ENCODE measurements at regions not wholly inside any gene's neighbourhood (a gene's known extent, or its start where the extent isn't known, plus 50 kb on each side); places are given as distances from the start of the nearest gene placed in this dataset.
"Not testable (repeated sequence)": the region's sequence is repeated elsewhere in the genome, so short reads cannot be mapped to it uniquely, and the experiment has no call there.

- DNase-seq, result no peak
These were observed 103.4 kb downstream of the ETS2 start for GRCh38 chr21:38909109-38909508.

DNA sequence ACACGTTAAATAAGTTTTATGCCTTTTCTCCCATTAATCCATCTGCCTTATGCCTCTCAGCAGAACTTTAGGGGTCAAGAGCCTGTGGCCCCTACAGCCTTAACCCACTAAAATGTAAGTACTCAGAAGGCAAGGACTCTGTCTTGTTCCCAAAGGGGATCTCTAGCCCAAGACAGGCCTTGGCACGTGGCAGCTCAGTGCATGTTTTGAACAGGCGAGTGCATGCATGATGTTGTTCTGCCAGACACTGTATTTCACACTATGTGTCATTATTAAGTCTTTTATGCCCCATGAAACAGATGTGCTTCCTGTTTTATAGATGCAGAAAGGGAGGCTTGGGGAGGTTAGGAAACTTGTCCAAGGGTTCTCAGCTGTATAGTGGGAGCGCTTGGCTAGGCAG, 102.8 kb downstream of the ETS2 start:
- no peak for DNase-seq

- no peak for DNase-seq
These were observed 100.0 kb downstream of the ETS2 start for GRCh38 chr21:38905752-38906151.

DNA sequence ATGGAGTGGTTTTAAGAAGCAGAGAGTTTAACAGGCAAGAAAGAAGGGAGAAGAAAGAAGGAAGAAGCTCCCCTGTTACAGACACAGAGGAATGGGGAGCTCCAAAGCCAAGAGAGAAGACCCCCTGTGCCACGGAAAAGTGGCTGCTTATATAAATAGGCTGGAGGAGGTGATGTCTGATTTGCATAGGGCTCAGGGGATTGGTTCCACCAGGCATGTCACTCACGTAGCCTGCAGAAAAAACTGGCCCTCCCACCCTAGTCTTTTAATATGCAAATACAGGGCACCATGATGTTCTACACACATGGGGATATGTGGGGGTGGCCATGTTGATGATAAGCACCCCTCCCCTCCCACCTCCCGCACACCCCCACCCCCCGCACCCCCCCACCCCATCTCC, 99.6 kb downstream of the ETS2 start:
- no peak for DNase-seq

GRCh38 chr21:38903690-38904139, 98.0 kb downstream of the ETS2 start:
- DNase-seq, result no peak

DNA sequence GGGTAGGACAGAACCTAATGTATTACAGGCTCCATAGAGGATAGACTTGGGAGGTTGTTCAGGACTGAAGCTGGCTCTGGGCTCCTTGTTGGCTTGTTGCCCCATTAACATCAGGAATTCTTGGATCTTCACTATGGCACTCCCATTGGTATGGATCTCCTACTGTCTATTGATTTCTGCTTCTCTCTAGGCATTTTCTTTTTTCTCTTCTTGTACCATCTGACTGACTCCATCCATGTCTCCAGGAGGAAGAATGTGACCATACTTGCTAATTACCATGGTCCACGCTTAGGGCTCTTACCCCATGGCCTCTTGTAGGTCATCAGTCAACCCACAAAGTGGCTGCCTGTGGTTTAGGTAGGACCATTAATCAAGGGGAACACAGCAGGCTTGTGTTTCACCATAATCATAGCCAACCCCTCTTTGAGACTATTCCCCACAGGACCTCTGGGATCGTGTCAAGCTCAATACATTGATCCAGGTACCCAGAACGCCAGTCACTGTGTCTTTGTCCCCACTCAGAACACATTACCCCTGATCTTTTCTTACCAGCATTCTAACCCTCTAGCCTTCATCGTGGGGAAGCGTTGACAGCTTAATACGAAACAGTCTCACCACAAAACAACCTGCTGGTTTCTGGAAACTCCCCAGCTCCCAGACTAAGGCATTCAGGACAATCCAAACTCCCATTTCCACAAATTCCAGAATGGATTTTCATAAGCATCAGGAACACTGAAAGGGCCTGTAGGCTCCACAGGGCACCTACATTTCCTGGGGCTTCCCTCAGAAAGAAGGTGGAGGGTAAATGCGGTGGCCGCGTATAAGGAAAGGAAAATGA, 97.1 kb downstream of the ETS2 start:
- DNase-seq, result no peak

DNA sequence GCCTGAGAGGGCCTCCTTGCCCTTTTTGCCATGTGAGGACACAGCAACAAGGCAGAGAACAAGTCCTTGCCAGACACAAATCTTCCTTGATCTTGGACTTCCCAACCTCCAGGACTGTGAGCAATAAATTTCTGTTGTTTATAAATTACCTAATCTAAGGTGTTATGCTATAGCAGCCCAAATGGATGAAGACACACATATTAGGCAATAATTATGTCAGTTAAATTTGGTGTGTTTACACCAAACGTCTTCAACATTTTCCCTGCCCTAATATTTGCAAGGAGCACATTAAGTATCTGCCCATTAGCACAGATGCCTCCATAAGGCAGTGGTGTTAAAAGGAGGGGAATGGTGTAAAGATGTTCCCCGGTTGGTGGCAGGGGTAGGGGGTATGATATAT, 94.8 kb downstream of the ETS2 start:
- no peak for DNase-seq

DNA sequence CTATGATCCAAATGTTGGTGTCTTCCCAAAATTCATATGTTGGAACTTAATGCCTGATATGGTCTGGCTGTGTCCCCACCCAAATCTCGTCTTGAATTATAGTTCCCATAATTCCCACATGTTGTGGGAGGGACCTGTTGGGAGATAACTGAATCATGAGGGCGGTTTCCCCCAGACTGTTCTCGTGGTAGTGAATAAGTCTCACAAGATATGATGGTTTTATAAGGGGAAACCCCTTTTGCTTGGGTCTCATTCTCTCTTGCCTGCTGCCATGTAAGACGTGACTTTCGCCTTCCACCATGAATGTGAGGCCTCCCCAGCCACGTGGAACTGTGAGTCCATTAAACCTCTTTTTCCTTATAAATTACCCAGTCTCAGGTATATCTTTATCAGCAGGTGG, 94.3 kb downstream of the ETS2 start:
- not testable (repeated sequence) for DNase-seq

DNA sequence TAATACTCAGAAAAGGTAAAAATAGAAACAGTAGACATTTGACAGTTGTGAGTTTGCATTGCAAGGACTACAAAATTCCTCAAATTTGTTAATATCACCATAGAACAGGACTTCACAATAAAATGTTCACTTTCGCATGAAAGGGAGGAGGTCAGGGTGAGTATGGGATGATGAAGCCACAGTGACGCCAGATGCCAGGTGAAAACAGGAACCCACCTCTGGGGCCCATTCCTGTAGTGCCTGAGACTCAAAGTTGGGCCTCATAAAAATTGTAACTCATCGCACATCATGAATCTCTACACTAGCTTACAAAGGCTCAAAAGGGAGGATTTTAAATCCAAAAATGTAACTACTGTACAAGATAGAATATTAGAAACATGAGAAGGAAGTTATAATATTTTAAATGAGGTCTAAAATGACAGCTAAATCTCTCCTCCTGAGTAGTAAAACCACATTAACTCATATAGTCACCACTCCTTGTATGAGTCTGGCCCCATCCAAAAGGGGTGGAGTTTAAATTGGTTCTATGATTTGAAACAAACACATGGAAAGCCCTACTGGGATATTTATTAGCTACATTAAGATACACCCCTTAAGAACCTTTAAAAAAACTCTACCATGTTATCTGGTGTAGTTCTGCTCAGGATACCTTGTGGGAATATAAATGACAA, 93.7 kb downstream of the ETS2 start:
- DNase-seq, result no peak

DNA sequence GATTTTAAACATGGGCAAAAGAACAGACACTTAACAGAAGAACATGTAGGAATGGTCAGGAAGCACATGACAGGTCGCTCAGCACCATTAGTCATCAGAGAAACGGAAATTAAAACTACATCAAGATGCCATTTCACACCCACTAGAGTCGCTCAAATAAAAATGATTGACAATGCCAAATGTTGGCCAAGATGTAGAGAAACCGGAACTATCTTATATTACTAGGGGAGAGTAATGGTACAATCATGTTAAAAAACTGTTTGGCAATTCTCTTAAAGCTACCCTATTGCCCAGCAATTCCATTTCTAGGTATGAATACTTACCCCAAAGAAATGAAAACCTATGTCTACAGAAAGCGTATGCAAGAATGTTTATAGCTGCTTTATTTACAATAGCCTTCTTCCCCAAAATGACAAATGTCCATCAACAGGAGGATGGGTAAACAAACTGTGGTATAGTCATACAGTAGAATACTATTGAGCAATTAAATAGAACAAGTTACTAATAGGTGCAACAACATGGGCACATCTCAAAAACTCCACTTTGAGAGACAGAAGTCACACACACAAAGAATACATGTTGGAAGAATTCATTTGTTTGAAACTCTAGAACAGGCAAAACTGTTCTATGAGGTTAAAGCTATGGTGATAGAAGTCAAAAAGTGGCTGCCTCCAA, 92.8 kb downstream of the ETS2 start:
- no peak for DNase-seq

DNA sequence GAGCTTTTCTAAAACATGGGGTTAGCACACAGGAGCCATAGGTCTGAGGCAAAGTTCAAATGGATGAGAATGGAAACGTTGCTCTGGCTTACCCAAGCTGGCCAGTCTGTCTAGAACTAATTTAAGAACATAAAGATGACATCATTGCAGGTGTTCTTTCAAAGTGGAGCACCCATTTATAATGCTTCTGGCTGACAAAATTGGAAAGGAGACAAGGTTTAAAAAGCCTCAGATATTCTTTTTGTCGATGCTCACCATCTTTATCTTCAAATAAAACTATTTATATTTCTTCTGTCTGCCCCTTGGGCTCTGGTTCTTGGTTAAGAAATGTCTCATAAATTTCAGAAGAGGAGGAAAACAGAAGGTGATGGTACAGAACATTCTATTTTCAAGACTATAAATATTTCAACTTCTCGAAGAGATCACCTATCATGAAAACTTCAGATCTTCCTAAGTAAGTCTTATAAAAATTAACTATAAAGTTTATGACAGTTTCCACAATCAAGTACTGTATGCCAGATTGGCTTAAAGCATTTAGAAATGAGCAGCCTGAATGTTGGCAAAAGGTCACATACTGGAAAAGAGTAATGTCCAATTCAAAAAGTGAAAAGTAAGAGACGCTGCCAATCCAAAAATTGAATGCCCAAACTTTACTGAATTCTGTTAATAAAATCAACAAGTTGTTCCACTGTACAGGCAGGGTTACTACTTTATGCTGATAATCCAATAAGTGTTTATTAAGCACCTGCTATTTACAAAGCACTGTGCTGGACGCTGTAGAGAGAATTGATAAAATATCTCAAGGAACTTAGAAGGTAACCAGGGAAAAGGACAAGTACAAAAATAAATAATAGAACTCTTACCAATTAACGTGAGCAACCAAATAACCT, 92.0 kb downstream of the ETS2 start:
- DNase-seq, result no peak

DNA sequence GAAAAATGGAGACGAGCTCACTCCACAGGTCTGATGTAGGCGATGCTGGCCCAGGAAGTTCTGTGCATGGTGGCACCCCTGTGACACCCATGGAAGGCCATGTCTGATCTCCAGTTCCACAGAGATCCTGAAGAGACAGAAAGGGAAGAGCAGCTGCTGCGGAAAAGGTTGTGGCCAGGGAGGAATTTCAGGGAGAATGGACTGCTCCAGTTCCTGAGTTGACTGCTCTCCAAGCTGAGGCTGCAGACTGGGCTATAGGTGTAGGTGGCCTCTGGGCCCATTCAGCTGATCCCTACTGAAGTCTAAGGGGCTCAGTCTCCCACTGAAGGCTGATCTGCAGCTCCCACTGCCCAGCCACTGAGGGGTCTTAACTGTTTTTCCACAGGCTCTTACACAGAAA, 89.2 kb downstream of the ETS2 start:
- DNase-seq, result no peak

DNA sequence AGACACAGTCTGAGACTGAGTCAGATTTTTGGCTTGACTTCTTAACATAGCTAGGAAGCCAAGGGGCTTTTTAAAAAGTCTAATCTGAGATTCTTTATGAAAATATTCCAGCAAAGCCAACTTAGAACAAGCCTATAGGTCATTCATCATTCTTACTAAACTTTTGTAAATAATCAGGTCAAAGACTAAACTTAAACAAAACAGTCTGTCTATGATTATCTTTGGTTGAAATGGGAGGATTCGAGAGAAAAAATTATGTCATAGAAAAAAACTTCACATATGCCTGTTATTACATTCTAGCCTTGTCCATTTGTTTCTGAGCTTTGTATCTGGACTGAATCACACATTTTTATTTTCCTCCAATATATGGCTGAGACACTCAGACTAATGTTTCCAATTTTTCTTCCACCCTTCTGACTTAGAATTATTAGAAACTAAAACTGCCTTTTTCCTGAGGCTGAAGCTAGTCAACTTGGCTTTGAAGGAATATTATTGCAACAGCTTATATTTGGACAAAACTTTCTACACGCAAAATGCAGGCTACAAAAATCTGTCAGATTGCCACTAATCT, 83.3 kb downstream of the ETS2 start:
- DNase-seq, result peak; percentile 66

- no peak for DNase-seq
These were observed 82.0 kb downstream of the ETS2 start for GRCh38 chr21:38887749-38888148.

DNA sequence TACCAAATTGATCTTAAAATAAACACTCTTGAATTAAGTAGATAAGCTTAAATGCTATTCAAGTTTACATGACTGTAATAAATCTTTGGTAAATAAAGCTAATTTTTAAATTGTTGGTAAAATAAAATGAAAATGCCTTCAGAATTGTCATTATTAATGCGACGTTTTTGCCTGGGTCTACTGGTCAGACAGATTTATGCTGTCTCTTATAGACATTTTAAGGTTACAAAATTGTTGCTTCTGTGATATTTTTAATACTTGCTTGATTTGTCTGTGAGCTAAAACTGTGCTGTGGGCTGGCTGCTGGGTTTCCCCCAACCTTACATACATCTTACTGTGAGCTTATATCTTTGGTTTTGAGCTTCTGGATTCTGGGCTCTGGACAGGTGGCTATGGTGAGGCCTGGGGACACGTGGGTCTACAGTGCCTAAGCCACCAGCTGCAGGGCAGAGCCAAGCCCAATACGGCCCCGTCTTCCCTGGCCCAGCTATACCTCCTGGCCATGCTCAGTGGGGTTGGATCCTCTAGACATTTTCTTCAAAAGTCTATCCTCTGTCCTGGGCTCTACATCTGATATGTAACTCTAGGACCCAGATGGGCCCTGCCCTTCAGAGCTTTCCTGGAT, 81.4 kb downstream of the ETS2 start:
- no peak for DNase-seq

- no peak for DNase-seq
These were observed 80.2 kb downstream of the ETS2 start for GRCh38 chr21:38885909-38886308.

GRCh38 chr21:38884440-38884839, 78.7 kb downstream of the ETS2 start:
- DNase-seq, result no peak

- no peak for DNase-seq
These were observed 77.4 kb downstream of the ETS2 start for GRCh38 chr21:38883142-38883541.

DNA sequence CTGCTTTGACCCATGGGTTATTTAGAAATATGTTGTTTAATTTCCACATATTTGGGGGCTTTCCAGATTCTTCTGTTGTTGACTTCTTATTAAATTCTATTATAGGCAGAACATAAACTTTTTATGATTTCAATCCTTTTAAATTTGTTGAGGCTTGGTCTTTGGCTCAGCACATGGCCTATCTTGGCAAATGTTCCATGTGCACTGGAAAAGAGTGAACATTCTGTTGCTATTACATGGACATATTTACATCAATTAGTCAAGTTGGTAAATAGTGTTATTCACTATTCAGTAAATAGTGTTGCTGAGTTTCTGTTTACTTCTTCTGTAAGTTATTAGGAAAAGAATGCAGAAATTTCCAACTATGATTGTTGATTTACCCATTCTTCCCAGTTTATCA, 75.4 kb downstream of the ETS2 start:
- DNase-seq, result no peak

- no peak for DNase-seq
These were observed 74.8 kb downstream of the ETS2 start for GRCh38 chr21:38880577-38880966.

- no peak for DNase-seq
These were observed 74.3 kb downstream of the ETS2 start for GRCh38 chr21:38879912-38880576.

Measured in hindlimb muscle (tissue), 1 donor.